ENCODE measurements at regions not wholly inside any gene's neighbourhood (a gene's known extent, or its start where the extent isn't known, plus 50 kb on each side); places are given as distances from the start of the nearest gene placed in this dataset.

- TF ChIP-seq EP300 (IDR thresholded peaks at IDR 0.05) (no peak), CTCF (IDR thresholded peaks at IDR 0.05) (no peak), POLR2AphosphoS5 (IDR thresholded peaks at IDR 0.05) (no peak)
These were observed 85.5 kb upstream of the BARHL2 start for GRCh38 chr1:90802622-90803021.
